H1 (cell line): ENCODE measurements at regions not wholly inside any gene's neighbourhood (a gene's known extent, or its start where the extent isn't known, plus 50 kb on each side); places are given as distances from the start of the nearest gene placed in this dataset.
A peak's percentile ranks its signal among the peaks of the same experiment; 100 is the strongest.

ENCODE experiments used
- CTCF ChIA-PET: fragments of 300-600 bp; sonication (Branson Sonifier 250); formaldehyde crosslinking; loops from one replicate; lab custom pipeline; 2021; ENCODE audit not compliant: partially characterized antibody; lab: Charles Lee
- POLR2A ChIA-PET: fragments of 300-600 bp; sonication (Branson Sonifier 250); formaldehyde crosslinking; loops from one replicate; lab custom pipeline; 2021; ENCODE audit warnings: inconsistent platforms; ENCODE audit not compliant: partially characterized antibody; lab: Charles Lee
- DNase-seq, 2 experiments: peaks; one replicate each; pipeline versions ENCODE4 v3.0.0 to v3.0.0-alpha.2; 2010 to 2022; ENCODE audit warnings: low spot score in 2 of 2, low read depth in 1 of 2, mixed read lengths in 1 of 2
- FAIRE-seq: peaks from 2 replicates; lab custom pipeline; 2011; peaks lifted over from hg19 to GRCh38; lab: Jason Lieb, UNC
- H2AFZ ChIP-seq: 2 replicates; pipeline ENCODE4 v1.8.1; 2012; ENCODE audit warnings: low read length, inconsistent platforms
- H2AK5ac ChIP-seq: 2 replicates; pipeline ENCODE4 v1.6.1; 2013; ENCODE audit warnings: low read depth, low read length
- H2BK120ac ChIP-seq: replicated peaks from 2 replicates; pipeline ENCODE3; 2013; ENCODE audit warnings: low read depth, low read length, inconsistent platforms
- H2BK12ac ChIP-seq: 2 replicates; pipeline ENCODE4 v1.6.1; 2013; ENCODE audit warnings: low read depth, low read length
- H2BK15ac ChIP-seq: 2 replicates; pipeline ENCODE4 v1.6.1; 2013; ENCODE audit warnings: low read length
- H2BK20ac ChIP-seq: 2 replicates; pipeline ENCODE4 v1.6.1; 2013; ENCODE audit warnings: low read length
- H2BK5ac ChIP-seq: 2 replicates; pipeline ENCODE4 v1.6.1; 2013; ENCODE audit warnings: low read depth, low read length
- H3K14ac ChIP-seq: 2 replicates; pipeline ENCODE4 v1.6.1; 2013; ENCODE audit warnings: inconsistent platforms; ENCODE audit not compliant: insufficient read length
- H3K18ac ChIP-seq: 2 replicates; pipeline ENCODE4 v1.6.1; 2013; ENCODE audit warnings: low read length; ENCODE audit errors: extremely low read depth
- H3K23ac ChIP-seq: 2 replicates; pipeline ENCODE4 v1.6.1; 2013; ENCODE audit warnings: inconsistent platforms; ENCODE audit not compliant: insufficient read length
- H3K23me2 ChIP-seq: 2 replicates; pipeline ENCODE4 v1.6.1; 2013; ENCODE audit warnings: low read depth, low read length
- H3K27ac ChIP-seq: 2 replicates; pipeline ENCODE4 v1.6.1; 2011; ENCODE audit warnings: low read depth, low read length, inconsistent platforms
- H3K27me3 ChIP-seq, 4 experiments: replicated peaks in 1 of 4; 1 replicate in 1 of 4; 2 replicates in 3 of 4; pipeline versions ENCODE4 v1.6.1 to v1.8.1; 2011 to 2013; ENCODE audit warnings: low read length in 3 of 4, mild to moderate bottlenecking in 3 of 4, inconsistent platforms in 2 of 4, mixed read lengths in 2 of 4, moderate library complexity in 1 of 4; ENCODE audit not compliant: control insufficient read depth in 3 of 4, insufficient read depth in 3 of 4; ENCODE audit errors: extremely low read depth in 1 of 4
- H3K36me3 ChIP-seq, 4 experiments: 2 replicates each; pipeline versions ENCODE4 v1.6.1 to v1.8.1; 2011 to 2013; ENCODE audit warnings: mild to moderate bottlenecking in 4 of 4, low read length in 3 of 4, moderate library complexity in 2 of 4, control low read depth in 1 of 4, inconsistent platforms in 1 of 4; ENCODE audit not compliant: insufficient read depth in 4 of 4, control insufficient read depth in 2 of 4
- H3K4ac ChIP-seq: replicated peaks from 2 replicates; pipeline ENCODE3; 2013; ENCODE audit warnings: low read length, low read depth, mixed read lengths, inconsistent platforms; ENCODE audit not compliant: insufficient read length
- H3K4me1 ChIP-seq, 4 experiments: replicated peaks in 1 of 4; 1 replicate in 1 of 4; 2 replicates in 3 of 4; pipeline versions ENCODE4 v1.6.1 to v1.8.1; 2011 to 2013; ENCODE audit warnings: low read length in 3 of 4, inconsistent platforms in 2 of 4, mixed read lengths in 1 of 4; ENCODE audit not compliant: insufficient read depth in 4 of 4, control insufficient read depth in 3 of 4
- H3K4me2 ChIP-seq, 2 experiments: 2 replicates each; pipeline versions ENCODE4 v1.6.1 to v1.8.1; 2011 to 2013; ENCODE audit warnings: low read depth in 2 of 2, low read length in 2 of 2, control low read depth in 1 of 2, inconsistent platforms in 1 of 2, mild to moderate bottlenecking in 1 of 2; ENCODE audit not compliant: insufficient read depth in 1 of 2
- H3K4me3 ChIP-seq, 4 experiments: fragments of 200-600, 300-600 bp in 1 of 4; sonication (generic), shearing (Covaris generic), sonication (Bioruptor Twin) in 1 of 4; 2 replicates each; pipeline versions ENCODE4 v1.5.1 to v1.8.1; 2011 to 2016; ENCODE audit warnings: low read length in 4 of 4, low read depth in 3 of 4, control low read depth in 2 of 4, inconsistent platforms in 2 of 4, mild to moderate bottlenecking in 2 of 4, mixed read lengths in 1 of 4, moderate library complexity in 1 of 4; ENCODE audit not compliant: insufficient read depth in 2 of 4; ENCODE audit errors: extremely low read depth in 1 of 4
- H3K56ac ChIP-seq: replicated peaks from 2 replicates; pipeline ENCODE3; 2013; ENCODE audit warnings: low read depth, mild to moderate bottlenecking, mixed read lengths, low read length, inconsistent platforms; ENCODE audit not compliant: insufficient read length
- H3K79me1 ChIP-seq: 2 replicates; pipeline ENCODE4 v1.6.1; 2013; ENCODE audit warnings: low read depth, low read length, control low read depth
- H3K79me2 ChIP-seq, 2 experiments: 2 replicates each; pipeline versions ENCODE4 v1.6.1 to v1.8.1; 2012 to 2013; ENCODE audit warnings: low read length in 2 of 2, mild to moderate bottlenecking in 2 of 2, inconsistent platforms in 1 of 2; ENCODE audit not compliant: insufficient read depth in 2 of 2, control insufficient read depth in 1 of 2
- H3K9ac ChIP-seq, 4 experiments: replicated peaks in 1 of 4; 1 replicate in 1 of 4; 2 replicates in 3 of 4; pipeline versions ENCODE4 v1.6.1 to v1.8.1; 2011 to 2013; ENCODE audit warnings: low read depth in 3 of 4, low read length in 3 of 4, control low read depth in 2 of 4, mild to moderate bottlenecking in 2 of 4, moderate library complexity in 2 of 4, inconsistent platforms in 1 of 4; ENCODE audit errors: extremely low read depth in 1 of 4
- H3K9me3 ChIP-seq, 2 experiments: 2 replicates each; pipeline versions ENCODE4 v1.6.1 to v1.8.1; 2012 to 2013; ENCODE audit warnings: mild to moderate bottlenecking in 2 of 2, moderate library complexity in 2 of 2, control low read depth in 1 of 2, inconsistent platforms in 1 of 2, low read depth in 1 of 2, low read length in 1 of 2, mixed read lengths in 1 of 2; ENCODE audit not compliant: insufficient read depth in 2 of 2
- H4K20me1 ChIP-seq, 2 experiments: replicated peaks in 1 of 2; 2 replicates each; pipeline versions ENCODE3 to v1.8.1; 2011 to 2013; ENCODE audit warnings: inconsistent platforms in 2 of 2, low read length in 2 of 2, mild to moderate bottlenecking in 1 of 2; ENCODE audit not compliant: insufficient read depth in 2 of 2, control insufficient read depth in 1 of 2
- H4K5ac ChIP-seq: 2 replicates; pipeline ENCODE4 v1.6.1; 2013; ENCODE audit warnings: low read length, low read depth, mixed read lengths, inconsistent platforms; ENCODE audit not compliant: insufficient read length
- H4K8ac ChIP-seq: 2 replicates; pipeline ENCODE4 v1.8.0; 2013; ENCODE audit warnings: mild to moderate bottlenecking, moderate library complexity, low read length, inconsistent platforms; ENCODE audit not compliant: insufficient read depth; ENCODE audit errors: extremely low read depth
- H4K91ac ChIP-seq: replicated peaks from 2 replicates; pipeline ENCODE3; 2013; ENCODE audit warnings: low read length, mixed read lengths, inconsistent platforms; ENCODE audit not compliant: insufficient read length
- ASH2L ChIP-seq: fragments of 200-600, 300-600 bp; sonication (generic); IDR thresholded peaks from one replicate; pipeline ENCODE4 v1.7.1; 2017; ENCODE audit warnings: low read length
- ATF2 ChIP-seq: IDR thresholded peaks from 2 replicates; pipeline ENCODE4 v1.6.1; 2012; ENCODE audit warnings: low read length, inconsistent platforms
- BACH1 ChIP-seq: IDR thresholded peaks from 2 replicates; pipeline ENCODE4 v1.6.1; 2012; ENCODE audit warnings: low read length, improper control_type of control experiment
- BRCA1 ChIP-seq: IDR thresholded peaks from 2 replicates; pipeline ENCODE4 v1.6.1; 2012; ENCODE audit warnings: low read depth, low read length, improper control_type of control experiment
- CREB1 ChIP-seq: IDR thresholded peaks from 2 replicates; pipeline ENCODE4 v1.6.1; 2012; ENCODE audit warnings: inconsistent platforms
- FOSL1 ChIP-seq: IDR thresholded peaks from 2 replicates; pipeline ENCODE4 v1.6.1; 2011; ENCODE audit warnings: mild to moderate bottlenecking, low read depth, low read length, moderate library complexity; ENCODE audit not compliant: insufficient read depth
- HDAC2 ChIP-seq, 2 experiments: fragments of 300-600 bp in 1 of 2; sonication (generic) in 1 of 2; IDR thresholded peaks; 2 replicates each; pipeline ENCODE4 v1.6.1; 2011 to 2012; ENCODE audit warnings: low read depth in 2 of 2, low read length in 2 of 2, mild to moderate bottlenecking in 2 of 2, moderate library complexity in 2 of 2, borderline replicate concordance in 1 of 2, inconsistent platforms in 1 of 2
- KDM5A ChIP-seq: fragments of 200-600 bp; IDR thresholded peaks from 2 replicates; pipeline ENCODE4 v1.7.1; 2012; ENCODE audit warnings: mild to moderate bottlenecking, low read length, inconsistent platforms, mixed read lengths
- SP2 ChIP-seq: IDR thresholded peaks from 2 replicates; pipeline ENCODE4 v1.6.1; 2012; ENCODE audit warnings: mild to moderate bottlenecking, low read length, inconsistent platforms
- TAF7 ChIP-seq: optimal IDR thresholded peaks from 2 replicates; pipeline ENCODE3; 2011; ENCODE audit warnings: low read depth, mild to moderate bottlenecking, inconsistent platforms, low read length, moderate library complexity, borderline replicate concordance
- USF2 ChIP-seq: IDR thresholded peaks from 2 replicates; pipeline ENCODE4 v1.6.1; 2011; ENCODE audit warnings: low read length, improper control_type of control experiment
- WGBS, 2 experiments: shearing (Covaris generic) in 1 of 2; methylation state at CpG; one replicate each; pipeline versions ENCODE4 v1.1.6 to v1.1.7; 2013 to 2015; ENCODE audit warnings: low lambda C conversion rate in 2 of 2, mixed read lengths in 2 of 2, inconsistent platforms in 1 of 2, low coverage in 1 of 2, missing lambda C conversion rate in 1 of 2; ENCODE audit not compliant: insufficient replicate concordance in 2 of 2, insufficient coverage in 1 of 2, insufficient read length in 1 of 2; ENCODE audit errors: extremely low coverage in 1 of 2, missing lambda C conversion rate in 1 of 2; 5-methylcytosine and 5-hydroxymethylcytosine counted together

- H2BK12ac ChIP-seq: no peak overlapping the region
- no peaks in the 10 kb centered on the region for H3K9me3 ChIP-seq
- peaks cover 0 to 10% (median 7%) of the 10 kb centered on the region in 4 experiments; a peak in 3 of 7 replicates for H3K4me1 ChIP-seq
- H4K91ac ChIP-seq: no peak overlapping the region
- no peak overlapping the region for H3K23ac ChIP-seq
- no peaks in the 10 kb centered on the region for H3K79me1 ChIP-seq
- no peak overlapping the region for H3K18ac ChIP-seq
- no peaks in the 10 kb centered on the region for H3K27me3 ChIP-seq
- H2BK20ac ChIP-seq: no peak overlapping the region
- no peak overlapping the region for H2BK120ac ChIP-seq
- H2BK5ac ChIP-seq: no peak overlapping the region
- DNase-seq: no peak
- no peak for FAIRE-seq
- no peak overlapping the region for H3K56ac ChIP-seq
- no peak overlapping the region for H4K8ac ChIP-seq
- 88% methylated on average over 5 of the region's 5 CpGs; no CpG with 5 or more reads in 1 of the 2 experiments for WGBS, 2 experiments
- H2AFZ ChIP-seq: 0 out of 2 replicates have a peak overlapping the region, but pooled peaks have one; percentile 25
- no peak overlapping the region for H3K4me2 ChIP-seq
- H2BK15ac ChIP-seq: no peak overlapping the region
- H3K14ac ChIP-seq: no peak overlapping the region
- POLR2A ChIA-PET: no interaction called here
- no peak overlapping the region for H3K4me3 ChIP-seq
- H3K9ac ChIP-seq: no peak overlapping the region
- no peak overlapping the region for H4K5ac ChIP-seq
- H2AK5ac ChIP-seq: no peak overlapping the region
- H4K20me1 ChIP-seq: no peaks in the 10 kb centered on the region
- no peak overlapping the region for H3K27ac ChIP-seq
- H3K79me2 ChIP-seq: no peaks in the 10 kb centered on the region
- CTCF ChIA-PET: interaction anchor here (1.0 to 1.4 kb wide), 4 partner anchors 29 to 1526 kb away, joined by 3 read pairs; no protein-coding TSS in a partner anchor
- H3K23me2 ChIP-seq: no peaks in the 10 kb centered on the region
- H3K36me3 ChIP-seq: no peaks in the 10 kb centered on the region
- H3K4ac ChIP-seq: no peak overlapping the region
- no peak for TF ChIP-seq ATF2
- TF ChIP-seq USF2: no peak
- no peak for TF ChIP-seq FOSL1
- no peak for TF ChIP-seq CREB1
- TF ChIP-seq BRCA1: no peak
- TF ChIP-seq HDAC2 (IDR thresholded peaks at IDR 0.05; ENCODE audit: borderline replicate concordance in 1 of 2, low read depth in 2 of 2, low read length in 2 of 2): no peak
- TF ChIP-seq TAF7: no peak
- TF ChIP-seq BACH1: no peak
- no peak for TF ChIP-seq KDM5A
- TF ChIP-seq ASH2L: no peak
- TF ChIP-seq SP2: no peak
These were observed 104.5 kb downstream of the RBM43 start for GRCh38 chr2:151157000-151157735.
